ENCODE measurements at regions not wholly inside any gene's neighbourhood (a gene's known extent, or its start where the extent isn't known, plus 50 kb on each side); places are given as distances from the start of the nearest gene placed in this dataset.
A peak's percentile ranks its signal among the peaks of the same experiment; 100 is the strongest.
"Not testable (repeated sequence)": the region's sequence is repeated elsewhere in the genome, so short reads cannot be mapped to it uniquely, and the experiment has no call there.

GRCh38 chr20:2203436-2203835, 92.4 kb upstream of the TGM3 start:
- no peak for ATAC-seq

GRCh38 chr20:2204021-2204420, 91.8 kb upstream of the TGM3 start:
- no peak for ATAC-seq

GRCh38 chr20:2206957-2207769, 88.6 kb upstream of the TGM3 start:
- peak; percentile 63 to 71 for ATAC-seq

- ATAC-seq, result no peak
Measured at GRCh38 chr20:2207770-2208097, 88.1 kb upstream of the TGM3 start.

GRCh38 chr20:2208897-2209296, 86.9 kb upstream of the TGM3 start:
- ATAC-seq, result no peak

- no peak for ATAC-seq
Measured at GRCh38 chr20:2210646-2211552, 84.9 kb upstream of the TGM3 start.

GRCh38 chr20:2212456-2213015, 83.3 kb upstream of the TGM3 start:
- ATAC-seq, result no peak

GRCh38 chr20:2213401-2213800, 82.4 kb upstream of the TGM3 start:
- no peak for ATAC-seq

- peak; percentile 71 to 82 for ATAC-seq
Measured at GRCh38 chr20:2217857-2218539, 77.8 kb upstream of the TGM3 start.

- no peak for ATAC-seq
Measured at GRCh38 chr20:2219481-2220006, 76.3 kb upstream of the TGM3 start.

GRCh38 chr20:2220298-2220697, 75.5 kb upstream of the TGM3 start:
- ATAC-seq, result no peak

GRCh38 chr20:2221921-2222320, 73.9 kb upstream of the TGM3 start:
- no peak for ATAC-seq

GRCh38 chr20:2223558-2224367, 72.0 kb upstream of the TGM3 start:
- no peak for ATAC-seq

- no peak for ATAC-seq
Measured at GRCh38 chr20:2224368-2224639, 71.5 kb upstream of the TGM3 start.

GRCh38 chr20:2227285-2227684, 68.5 kb upstream of the TGM3 start:
- ATAC-seq, result not testable (repeated sequence)

- no peak for ATAC-seq
Measured at GRCh38 chr20:2227861-2228260, 67.9 kb upstream of the TGM3 start.

- no peak for ATAC-seq
Measured at GRCh38 chr20:2228926-2229325, 66.9 kb upstream of the TGM3 start.

GRCh38 chr20:2230726-2231488, 64.9 kb upstream of the TGM3 start:
- ATAC-seq, result no peak

GRCh38 chr20:2231701-2232100, 64.1 kb upstream of the TGM3 start:
- ATAC-seq, result no peak

- no peak for ATAC-seq
Measured at GRCh38 chr20:2234598-2235191, 61.1 kb upstream of the TGM3 start.

GRCh38 chr20:2236256-2236655, 59.5 kb upstream of the TGM3 start:
- no peak for ATAC-seq
